T-cell (primary cell): ENCODE measurements at regions not wholly inside any gene's neighbourhood (a gene's known extent, or its start where the extent isn't known, plus 50 kb on each side); places are given as distances from the start of the nearest gene placed in this dataset.

Source experiments
- ATAC-seq, 4 experiments: fragments of 200-7000 bp in 3 of 4; fragments of 150-1000 bp in 1 of 4; cut with Tn5 transposase; replicated peaks in 1 of 4; 1 replicate in 3 of 4; 2 replicates in 1 of 4; pipeline ENCODE4 v1.10.0; 2021; ENCODE audit warnings: moderate library complexity in 3 of 4, mild to moderate bottlenecking in 2 of 4, moderate number of reproducible peaks in 1 of 4
- CTCF ChIA-PET, 2 donors: fragments of 300-600 bp; sonication (Branson Sonifier 250); formaldehyde crosslinking; loops; one replicate each; lab custom pipeline; 2022; ENCODE audit warnings: antibody characterized with exemption in 2 of 2; lab: Charles Lee
- POLR2A ChIA-PET, 2 donors: fragments of 300-600 bp; sonication (Branson Sonifier 250); formaldehyde crosslinking; loops; one replicate each; lab custom pipeline; 2022; ENCODE audit warnings: antibody characterized with exemption in 2 of 2; lab: Charles Lee
- DNase-seq, 35 experiments: peaks; one replicate each; pipeline versions ENCODE4 v3.0.0 to v3.0.0-alpha.2; 2013 to 2023
- H3K27ac ChIP-seq: one replicate; pipeline ENCODE4 v1.5.1; 2013; ENCODE audit warnings: low read length
- H3K27me3 ChIP-seq, 2 experiments: replicated peaks in 1 of 2; 1 replicate in 1 of 2; 2 replicates in 1 of 2; pipeline versions ENCODE4 v1.6.1 to v1.7.0; 2013; ENCODE audit warnings: low read length in 1 of 2, mixed read lengths in 1 of 2; ENCODE audit not compliant: control insufficient read depth in 2 of 2, insufficient read depth in 2 of 2; ENCODE audit errors: extremely low read depth in 1 of 2
- H3K36me3 ChIP-seq, 2 donors: 1 replicate in 1 of 2; 2 replicates in 1 of 2; pipeline versions ENCODE4 v1.6.1 to v1.7.0; 2013; ENCODE audit warnings: low read length in 1 of 2; ENCODE audit not compliant: control insufficient read depth in 2 of 2, insufficient read depth in 1 of 2; ENCODE audit errors: extremely low read depth in 1 of 2
- H3K4me1 ChIP-seq, 2 experiments: 1 replicate in 1 of 2; 2 replicates in 1 of 2; pipeline versions ENCODE4 v1.6.1 to v1.7.0; 2013; ENCODE audit warnings: low read length in 2 of 2, mixed read lengths in 1 of 2; ENCODE audit not compliant: insufficient read depth in 2 of 2, control insufficient read depth in 1 of 2; ENCODE audit errors: extremely low read depth in 1 of 2
- H3K4me3 ChIP-seq, 2 donors: 1 replicate in 1 of 2; 2 replicates in 1 of 2; pipeline versions ENCODE4 v1.5.1 to v1.7.0; 2013; ENCODE audit warnings: mild to moderate bottlenecking in 2 of 2, low read length in 1 of 2, moderate library complexity in 1 of 2; ENCODE audit not compliant: control insufficient read depth in 1 of 2; ENCODE audit errors: extremely low read depth in 1 of 2
- H3K9me3 ChIP-seq: 2 replicates; pipeline ENCODE4 v1.7.0; 2013
- H3K27ac Mint-ChIP-seq, 2 donors: one replicate each; pipeline ENCODE4 v1.8.0; 2020 to 2021; ENCODE audit warnings: mild to moderate bottlenecking in 2 of 2, mixed read lengths in 2 of 2
- H3K27me3 Mint-ChIP-seq, 2 donors: one replicate each; pipeline ENCODE4 v1.8.0; 2021 to 2022; ENCODE audit warnings: mixed read lengths in 2 of 2
- H3K36me3 Mint-ChIP-seq: one replicate; pipeline ENCODE4 v1.8.0; 2021; ENCODE audit warnings: mixed read lengths
- H3K4me1 Mint-ChIP-seq, 3 donors: one replicate each; pipeline ENCODE4 v1.8.0; 2020 to 2022; ENCODE audit warnings: mixed read lengths in 3 of 3, mild to moderate bottlenecking in 1 of 3
- H3K4me3 Mint-ChIP-seq, 3 donors: one replicate each; pipeline ENCODE4 v1.8.0; 2020 to 2022; ENCODE audit warnings: mild to moderate bottlenecking in 3 of 3, mixed read lengths in 3 of 3, moderate library complexity in 3 of 3
- H3K9me3 Mint-ChIP-seq, 3 donors: one replicate each; pipeline ENCODE4 v1.8.0; 2020 to 2022; ENCODE audit warnings: mixed read lengths in 3 of 3
- WGBS: methylation state at CpG from one replicate; pipeline ENCODE4 v1.1.5; 2013; ENCODE audit warnings: missing lambda C conversion rate; ENCODE audit not compliant: insufficient coverage; 5-methylcytosine and 5-hydroxymethylcytosine counted together

DNA sequence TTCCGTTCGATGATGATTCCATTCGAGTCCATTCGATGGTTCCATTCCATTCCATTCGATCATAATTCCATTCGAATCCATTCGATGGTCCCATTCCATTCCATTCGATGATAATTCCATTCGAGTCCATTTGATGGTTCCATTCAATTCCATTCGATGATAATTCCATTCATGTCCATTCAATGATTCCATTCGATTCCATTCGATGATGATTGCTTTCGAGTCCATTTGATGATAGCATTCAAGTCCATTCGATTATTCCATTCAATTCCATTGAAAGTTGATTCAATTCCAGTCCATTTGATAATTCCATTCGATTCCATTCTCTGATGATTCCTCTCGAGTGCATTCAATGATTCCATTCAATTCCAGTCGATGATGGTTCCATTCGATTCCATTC lies 3895.3 kb downstream of the SRGAP2C start:
- ATAC-seq: no peak
- Mint-ChIP-seq H3K4me1 (no peaks in the 10 kb centered on the region), H3K36me3 (peaks cover 28% of the 10 kb centered on the region), H3K27me3 (no peaks in the 10 kb centered on the region), H3K4me3 (no peak overlapping the region), H3K27ac (no peak overlapping the region), H3K9me3 (peaks cover 53 to 75% (median 68%) of the 10 kb centered on the region in 3 donors)
- H3K4me3 ChIP-seq: no peak overlapping the region
- POLR2A ChIA-PET: no interaction called here
- no peak overlapping the region for H3K27ac ChIP-seq
- peaks cover 31% of the 10 kb centered on the region for H3K9me3 ChIP-seq
- H3K27me3 ChIP-seq: no peaks in the 10 kb centered on the region
- H3K36me3 ChIP-seq: no peaks in the 10 kb centered on the region
- DNase-seq: no peak
- no peaks in the 10 kb centered on the region for H3K4me1 ChIP-seq
- 72% methylated on average over 18 of the region's 18 CpGs for WGBS
- CTCF ChIA-PET: no interaction called here

DNA sequence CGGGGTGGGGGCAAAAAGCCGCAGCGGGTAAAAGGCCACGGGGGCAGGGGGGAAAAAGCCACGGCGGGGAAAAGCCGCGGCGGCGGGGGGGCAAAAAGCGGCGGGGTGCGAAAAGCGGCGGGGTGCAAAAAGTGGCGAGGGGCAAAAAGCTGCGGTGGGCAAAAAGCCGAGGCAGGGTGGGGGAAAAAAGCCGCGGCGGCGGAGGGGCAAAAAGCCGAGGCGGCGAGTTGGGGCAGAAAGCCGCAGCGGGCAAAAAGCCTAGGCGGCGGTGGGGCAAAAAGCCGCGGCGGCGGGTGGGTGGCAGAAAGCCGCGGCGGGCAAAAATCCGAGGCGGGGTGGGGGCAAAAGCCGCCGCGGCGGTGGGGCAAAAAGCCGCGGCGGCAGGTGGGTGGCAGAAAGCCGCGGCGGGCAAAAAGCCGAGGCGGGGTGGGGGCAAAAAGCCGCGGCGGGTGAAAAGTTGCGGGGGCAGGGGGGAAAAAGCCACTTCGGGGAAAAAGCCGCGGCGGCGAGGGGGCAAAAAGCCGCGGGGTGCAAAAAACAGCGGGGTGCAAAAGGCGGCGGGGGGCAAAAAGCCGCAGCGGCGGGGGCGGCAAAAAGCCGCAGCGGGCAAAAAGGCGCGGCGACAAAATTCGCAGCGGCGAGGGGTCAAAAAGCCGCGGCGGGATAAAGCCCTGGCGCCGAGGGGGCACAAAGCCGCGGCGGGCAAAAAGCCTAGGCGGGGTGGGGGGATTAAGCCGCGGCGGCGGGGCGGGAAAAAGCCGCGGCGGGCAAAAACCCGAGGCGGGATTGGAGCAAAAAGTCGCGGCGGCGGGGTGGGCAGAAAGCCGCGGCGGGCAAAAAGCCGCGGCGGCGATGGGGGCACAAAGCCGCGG lies 3901.2 kb downstream of the SRGAP2C start:
- H3K4me3 Mint-ChIP-seq: no peak overlapping the region
- Histone ChIP-seq H3K36me3 (no peaks in the 10 kb centered on the region), H3K4me1 (no peaks in the 10 kb centered on the region), H3K9me3 (peaks cover 23% of the 10 kb centered on the region), H3K27me3 (no peaks in the 10 kb centered on the region), H3K4me3 (no peak overlapping the region), H3K27ac (no peak overlapping the region)
- DNase-seq (no peak), ATAC-seq (no peak)
- peaks cover 21% of the 10 kb centered on the region for H3K36me3 Mint-ChIP-seq
- H3K27me3 Mint-ChIP-seq: no peaks in the 10 kb centered on the region
- ChIA-PET POLR2A (no interaction called here), CTCF (no interaction called here)
- H3K27ac Mint-ChIP-seq: no peak overlapping the region
- no peaks in the 10 kb centered on the region for H3K4me1 Mint-ChIP-seq
- 68% methylated on average over 78 of the region's 108 CpGs for WGBS
- H3K9me3 Mint-ChIP-seq: peaks cover 37 to 42% (median 41%) of the 10 kb centered on the region in 3 donors

DNA sequence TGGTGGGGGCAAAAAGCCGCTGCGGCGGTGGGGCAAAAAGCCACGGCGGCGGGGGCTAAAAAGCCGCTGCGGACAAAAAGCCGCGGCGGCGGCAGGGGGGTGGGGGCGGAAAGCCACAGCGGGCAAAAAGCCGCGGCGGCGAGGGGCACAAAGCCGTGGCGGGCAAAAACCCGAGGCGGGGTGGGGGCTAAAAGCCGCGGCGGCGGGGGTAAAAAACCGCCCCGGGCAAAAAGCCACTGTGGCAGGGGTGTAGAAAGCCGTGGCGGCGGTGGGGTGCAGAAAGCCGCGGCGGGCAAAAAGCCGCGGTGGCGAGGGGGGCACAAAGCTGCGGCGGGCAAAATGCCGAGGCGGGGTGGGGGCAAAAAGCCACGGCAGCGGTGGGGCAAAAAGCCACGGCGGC lies 3901.8 kb downstream of the SRGAP2C start:
- no peaks in the 10 kb centered on the region for H3K27me3 Mint-ChIP-seq

DNA sequence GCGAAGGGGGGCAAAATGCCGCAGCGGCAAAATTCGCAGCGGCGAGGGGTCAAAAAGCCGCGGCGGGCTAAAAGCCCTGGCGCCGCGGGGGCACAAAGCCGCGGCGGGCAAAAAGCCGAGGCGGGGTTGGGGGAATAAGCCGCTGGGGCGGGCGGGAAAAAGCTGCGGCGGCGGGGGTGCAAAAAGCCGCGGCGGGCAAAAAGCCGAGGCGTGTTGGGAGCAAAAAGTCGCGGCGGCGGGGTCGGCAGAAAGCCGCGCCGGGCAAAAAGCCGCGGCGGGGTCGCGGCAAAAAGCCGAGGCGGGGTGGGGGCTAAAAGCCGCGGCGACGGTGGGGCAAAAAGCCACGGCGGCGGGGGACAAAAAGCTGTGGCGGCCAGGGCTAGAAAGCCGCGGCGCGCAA lies 3902.5 kb downstream of the SRGAP2C start:
- Mint-ChIP-seq H3K27me3 (no peaks in the 10 kb centered on the region), H3K4me1 (no peaks in the 10 kb centered on the region), H3K27ac (no peak overlapping the region), H3K9me3 (peaks cover 31 to 34% (median 33%) of the 10 kb centered on the region in 3 donors), H3K36me3 (peaks cover 13% of the 10 kb centered on the region), H3K4me3 (no peak overlapping the region)
- no peak for DNase-seq
- H3K27ac ChIP-seq: no peak overlapping the region
- no peaks in the 10 kb centered on the region for H3K27me3 ChIP-seq
- no peak for ATAC-seq
- H3K9me3 ChIP-seq: peaks cover 11% of the 10 kb centered on the region
- H3K4me3 ChIP-seq: no peak overlapping the region
- no peaks in the 10 kb centered on the region for H3K36me3 ChIP-seq
- H3K4me1 ChIP-seq: no peaks in the 10 kb centered on the region
- ChIA-PET POLR2A (no interaction called here), CTCF (no interaction called here)
- WGBS: 56% methylated on average over 26 of the region's 55 CpGs

More for the DNA sequence above, 3901.8 kb downstream of the SRGAP2C start:
- H3K9me3 ChIP-seq: peaks cover 16% of the 10 kb centered on the region
- peaks cover 37 to 41% (median 37%) of the 10 kb centered on the region in 3 donors for H3K9me3 Mint-ChIP-seq
- ChIA-PET POLR2A (no interaction called here), CTCF (no interaction called here)
- H3K4me1 Mint-ChIP-seq: no peaks in the 10 kb centered on the region
- no peak overlapping the region for H3K27ac ChIP-seq
- WGBS: 64% methylated on average over 43 of the region's 45 CpGs
- no peak overlapping the region for H3K4me3 Mint-ChIP-seq
- peaks cover 17% of the 10 kb centered on the region for H3K36me3 Mint-ChIP-seq
- ATAC-seq (no peak), DNase-seq (no peak)
- no peaks in the 10 kb centered on the region for H3K4me1 ChIP-seq
- no peaks in the 10 kb centered on the region for H3K36me3 ChIP-seq
- H3K4me3 ChIP-seq: no peak overlapping the region
- H3K27me3 ChIP-seq: no peaks in the 10 kb centered on the region
- no peak overlapping the region for H3K27ac Mint-ChIP-seq

GRCh38 chr1:125087691-125088090 lies 3902.9 kb downstream of the SRGAP2C start:
- ChIA-PET CTCF (no interaction called here), POLR2A (no interaction called here)
- Mint-ChIP-seq H3K9me3 (peaks cover 28 to 33% (median 30%) of the 10 kb centered on the region in 3 donors), H3K27me3 (no peaks in the 10 kb centered on the region), H3K27ac (no peak overlapping the region), H3K4me1 (no peaks in the 10 kb centered on the region), H3K4me3 (no peak overlapping the region), H3K36me3 (peaks cover 12% of the 10 kb centered on the region)
- 60% methylated on average over 30 of the region's 41 CpGs for whole genome bisulfite sequencing
- no peak for ATAC-seq
- peaks cover 10% of the 10 kb centered on the region for H3K9me3 ChIP-seq
- H3K36me3 ChIP-seq: no peaks in the 10 kb centered on the region
- no peak for DNase-seq
- H3K4me1 ChIP-seq: no peaks in the 10 kb centered on the region
- no peak overlapping the region for H3K4me3 ChIP-seq
- no peak overlapping the region for H3K27ac ChIP-seq
- H3K27me3 ChIP-seq: no peaks in the 10 kb centered on the region

- H3K4me3 ChIP-seq: no peak overlapping the region
- H3K27me3 ChIP-seq: no peaks in the 10 kb centered on the region
- ChIA-PET CTCF (no interaction called here), POLR2A (no interaction called here)
- H3K36me3 ChIP-seq: no peaks in the 10 kb centered on the region
- no peaks in the 10 kb centered on the region for H3K9me3 ChIP-seq
- ATAC-seq (no peak), DNase-seq (no peak)
- Mint-ChIP-seq H3K27ac (no peak overlapping the region), H3K9me3 (peaks cover 9 to 18% (median 12%) of the 10 kb centered on the region in 3 donors), H3K36me3 (peaks cover 5% of the 10 kb centered on the region), H3K4me1 (no peaks in the 10 kb centered on the region), H3K27me3 (no peaks in the 10 kb centered on the region), H3K4me3 (no peak overlapping the region)
- H3K27ac ChIP-seq: no peak overlapping the region
- H3K4me1 ChIP-seq: no peaks in the 10 kb centered on the region
- 70% methylated on average over 74 of the region's 93 CpGs for WGBS
These were observed 3933.6 kb downstream of the SRGAP2C start for GRCh38 chr1:125118147-125118993.
